NB4 (cell line): ENCODE measurements at regions not wholly inside any gene's neighbourhood (a gene's known extent, or its start where the extent isn't known, plus 50 kb on each side); places are given as distances from the start of the nearest gene placed in this dataset.

ENCODE experiments used
- DNase-seq: peaks from one replicate; pipeline ENCODE4 v3.0.0; 2010; ENCODE audit warnings: low read depth
- H3K4me3 ChIP-seq: one replicate; pipeline ENCODE4 v1.5.1; 2011; ENCODE audit warnings: mild to moderate bottlenecking, low read depth, low read length, moderate library complexity
- MAX ChIP-seq: IDR thresholded peaks from 2 replicates; pipeline ENCODE4 v1.6.1; 2011; ENCODE audit warnings: low read depth, low read length
- MYC ChIP-seq: IDR thresholded peaks from 2 replicates; pipeline ENCODE4 v1.6.1; 2011; ENCODE audit warnings: low read depth, low read length
- POLR2A ChIP-seq: IDR thresholded peaks from 2 replicates; pipeline ENCODE4 v1.6.1; 2011; ENCODE audit warnings: mild to moderate bottlenecking; ENCODE audit not compliant: insufficient read length; ENCODE audit errors: extremely low read depth
- TF ChIP-seq, protein P1 (sequence below): IDR thresholded peaks from one replicate; pipeline ENCODE4 v1.5.1; 2012; ENCODE audit warnings: low read depth, low read length

GRCh38 chr7:125878988-125879387 lies 949.4 kb upstream of the POT1 start:
- no peak for TF ChIP-seq POLR2A
- no peak for TF ChIP-seq MYC
- no peak for TF ChIP-seq MAX
- TF ChIP-seq, protein P1, sequence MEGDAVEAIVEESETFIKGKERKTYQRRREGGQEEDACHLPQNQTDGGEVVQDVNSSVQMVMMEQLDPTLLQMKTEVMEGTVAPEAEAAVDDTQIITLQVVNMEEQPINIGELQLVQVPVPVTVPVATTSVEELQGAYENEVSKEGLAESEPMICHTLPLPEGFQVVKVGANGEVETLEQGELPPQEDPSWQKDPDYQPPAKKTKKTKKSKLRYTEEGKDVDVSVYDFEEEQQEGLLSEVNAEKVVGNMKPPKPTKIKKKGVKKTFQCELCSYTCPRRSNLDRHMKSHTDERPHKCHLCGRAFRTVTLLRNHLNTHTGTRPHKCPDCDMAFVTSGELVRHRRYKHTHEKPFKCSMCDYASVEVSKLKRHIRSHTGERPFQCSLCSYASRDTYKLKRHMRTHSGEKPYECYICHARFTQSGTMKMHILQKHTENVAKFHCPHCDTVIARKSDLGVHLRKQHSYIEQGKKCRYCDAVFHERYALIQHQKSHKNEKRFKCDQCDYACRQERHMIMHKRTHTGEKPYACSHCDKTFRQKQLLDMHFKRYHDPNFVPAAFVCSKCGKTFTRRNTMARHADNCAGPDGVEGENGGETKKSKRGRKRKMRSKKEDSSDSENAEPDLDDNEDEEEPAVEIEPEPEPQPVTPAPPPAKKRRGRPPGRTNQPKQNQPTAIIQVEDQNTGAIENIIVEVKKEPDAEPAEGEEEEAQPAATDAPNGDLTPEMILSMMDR, result no peak
- no peak overlapping the region for H3K4me3 ChIP-seq
- DNase-seq, result no peak

- no peak for TF ChIP-seq MAX
- TF ChIP-seq, protein P1, result no peak
- TF ChIP-seq MYC, result no peak
- TF ChIP-seq POLR2A, result no peak
- no peak for DNase-seq
- H3K4me3 ChIP-seq, result no peak overlapping the region
Observed at GRCh38 chr7:125878235-125878956, 948.8 kb upstream of the POT1 start.

GRCh38 chr7:125877246-125877645 lies 947.6 kb upstream of the POT1 start:
- H3K4me3 ChIP-seq, result no peak overlapping the region
- DNase-seq, result no peak
- no peak for TF ChIP-seq POLR2A
- no peak for TF ChIP-seq MAX
- TF ChIP-seq, protein P1, result no peak
- no peak for TF ChIP-seq MYC

DNA sequence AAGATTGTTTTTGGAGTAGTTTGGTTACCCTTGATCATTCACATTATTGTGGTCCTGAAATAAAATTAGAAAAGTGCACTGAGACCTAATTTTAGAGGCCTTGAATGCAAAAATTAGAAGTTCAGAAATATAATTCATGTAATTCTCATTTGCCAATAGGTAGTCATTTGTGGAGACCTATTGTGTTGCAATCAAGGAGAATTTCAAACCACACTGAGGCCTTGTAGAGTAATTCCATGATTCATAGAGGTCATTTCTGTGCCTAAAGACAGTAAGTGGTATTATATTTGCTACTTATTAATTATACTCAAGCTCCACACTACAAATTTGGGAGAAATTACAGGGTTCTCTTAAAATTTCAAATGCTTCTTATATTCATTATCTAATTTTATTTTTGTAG lies 946.8 kb upstream of the POT1 start:
- no peak for DNase-seq
- TF ChIP-seq, protein P1, result no peak
- no peak for TF ChIP-seq MYC
- no peak for TF ChIP-seq MAX
- no peak for TF ChIP-seq POLR2A
- no peak overlapping the region for H3K4me3 ChIP-seq

DNA sequence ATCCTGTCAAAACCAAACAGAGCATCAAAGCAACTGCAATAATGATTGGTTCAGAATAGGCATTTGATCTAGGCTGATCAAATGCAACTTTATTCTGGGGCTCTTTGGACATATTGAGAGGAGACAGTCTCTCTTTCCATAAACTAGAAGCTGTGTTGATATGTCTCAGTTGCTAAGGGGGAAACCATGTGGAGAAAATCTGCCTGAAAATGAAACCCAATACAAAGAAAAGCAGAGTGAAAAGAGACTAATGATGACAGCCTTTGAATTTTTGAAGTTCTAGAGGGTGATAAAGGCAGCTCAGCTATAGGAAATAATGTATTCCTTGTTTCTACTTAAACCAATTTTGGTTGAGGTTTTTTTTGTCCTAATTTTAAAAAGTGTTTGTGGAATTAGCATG lies 941.8 kb upstream of the POT1 start:
- TF ChIP-seq MYC (no peak), MAX (no peak), POLR2A (no peak)
- TF ChIP-seq, protein P1, result no peak
- no peak overlapping the region for H3K4me3 ChIP-seq
- no peak for DNase-seq

- H3K4me3 ChIP-seq, result no peak overlapping the region
- DNase-seq, result no peak
- TF ChIP-seq MAX, result no peak
- TF ChIP-seq MYC, result no peak
- no peak for TF ChIP-seq POLR2A
- TF ChIP-seq, protein P1, result no peak
Observed at GRCh38 chr7:125857606-125858005, 928.0 kb upstream of the POT1 start.
